Activated naive CD4-positive, alpha-beta T cell treated with Interleukin-2 at 50 U/mL for 16 hours (primary cell): ENCODE measurements at regions not wholly inside any gene's neighbourhood (a gene's known extent, or its start where the extent isn't known, plus 50 kb on each side); places are given as distances from the start of the nearest gene placed in this dataset.

Source experiments
- DNase-seq: peaks from one replicate; pipeline ENCODE4 v3.0.0-alpha.2; 2020

DNA sequence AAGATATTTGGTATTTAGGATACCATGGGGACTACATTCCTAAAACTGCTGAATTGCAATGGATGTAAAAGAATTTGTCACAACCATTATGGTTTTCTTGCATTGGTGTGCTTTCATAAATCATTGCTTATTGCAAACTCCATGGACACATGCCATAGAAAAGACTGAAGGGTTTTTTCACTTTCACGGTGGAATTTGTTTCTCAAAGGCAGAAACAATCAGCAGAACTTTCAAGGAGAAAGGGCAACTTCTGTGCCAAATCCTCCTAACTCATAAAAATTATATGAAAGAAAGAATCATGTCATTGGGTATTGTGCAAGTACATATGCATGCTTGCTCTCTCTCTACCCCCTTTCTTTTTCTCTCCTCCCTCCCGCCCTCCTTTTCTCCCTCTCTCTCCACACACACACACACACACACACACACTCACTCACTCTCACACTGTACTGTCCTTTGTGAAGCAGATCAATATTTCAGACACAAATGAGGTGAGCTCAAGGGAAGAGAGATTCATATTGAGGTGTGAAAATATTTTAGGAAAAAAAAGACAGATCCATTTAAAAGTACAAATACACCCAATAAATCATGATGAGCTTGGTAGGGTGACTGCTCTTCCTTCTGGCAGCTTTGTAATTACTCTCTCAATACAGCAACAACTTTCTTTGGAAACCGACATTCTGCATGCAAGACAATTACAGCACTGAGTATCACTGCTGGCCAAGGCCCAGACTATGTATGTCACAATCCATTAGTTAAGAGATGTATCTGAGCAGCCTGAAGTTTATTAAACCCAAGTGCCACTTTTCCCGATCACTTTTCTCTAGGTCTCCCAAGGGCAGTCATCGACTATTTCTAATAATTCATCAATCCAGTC, 492.6 kb downstream of the TUSC7 start:
- DNase-seq, result no peak

DNA sequence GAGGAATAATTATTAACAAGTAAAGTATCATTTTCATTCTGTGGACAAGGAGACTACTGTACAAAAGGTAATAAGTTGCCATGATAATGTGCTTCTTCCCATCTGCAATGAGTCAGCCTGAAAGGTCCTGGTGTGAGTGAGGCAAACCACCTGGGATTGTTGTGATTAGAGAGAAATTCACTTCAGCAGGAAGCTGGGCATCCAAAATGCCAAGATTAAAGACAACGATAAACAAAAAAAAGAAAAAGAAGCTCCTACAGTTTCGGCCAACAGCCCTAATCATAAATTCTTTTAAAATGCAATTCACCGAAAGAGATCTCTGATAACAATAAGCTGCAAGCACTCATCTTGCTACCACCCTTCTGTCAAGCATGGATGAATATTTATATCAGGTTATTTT, 507.8 kb downstream of the TUSC7 start:
- DNase-seq, result no peak

DNA sequence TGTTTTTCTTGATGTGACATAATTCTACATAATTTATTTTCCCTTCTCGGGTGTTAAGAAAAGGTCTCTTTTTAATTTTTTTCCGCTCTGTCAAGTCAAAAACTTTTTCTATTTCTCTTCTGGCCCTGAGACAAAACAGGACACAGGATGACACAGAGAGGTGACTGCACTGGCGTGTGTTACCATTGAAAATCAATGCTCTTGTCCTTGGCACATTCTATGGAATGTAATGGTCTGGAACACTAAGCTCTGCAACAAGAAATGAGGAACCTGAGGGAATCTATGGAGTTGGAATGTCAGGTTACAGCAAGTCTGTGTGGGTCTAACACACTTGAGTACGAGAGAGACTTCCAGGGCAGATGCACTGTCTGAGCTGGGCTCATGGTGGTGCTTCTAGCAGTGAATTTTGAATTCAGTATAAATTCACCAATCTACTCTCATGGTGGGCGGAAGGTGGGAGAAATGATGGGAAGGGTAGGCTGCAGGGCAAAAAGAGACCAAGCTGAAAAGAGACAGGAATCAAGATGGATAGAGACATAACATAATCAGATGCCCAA, 508.3 kb downstream of the TUSC7 start:
- no peak for DNase-seq

DNA sequence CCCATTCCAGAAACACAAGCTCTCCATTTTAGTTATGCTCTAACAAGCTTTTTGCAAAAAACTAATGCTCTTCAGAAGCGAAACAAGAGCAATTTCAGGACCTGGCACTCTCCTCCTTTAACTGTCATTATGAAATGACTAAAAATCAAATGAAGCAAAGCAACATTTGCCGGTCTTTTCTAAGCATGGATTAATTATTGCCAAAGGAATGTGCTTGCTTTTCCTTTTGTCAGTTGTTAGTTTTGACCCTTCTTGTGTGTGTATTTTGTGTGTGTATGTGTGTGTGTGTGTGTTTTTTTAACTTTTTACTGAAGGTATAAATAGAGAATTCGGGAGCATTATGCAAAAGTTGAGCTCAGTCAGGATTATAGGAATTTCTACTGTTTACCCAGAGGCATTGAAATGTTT, 509.1 kb downstream of the TUSC7 start:
- DNase-seq, result no peak

DNA sequence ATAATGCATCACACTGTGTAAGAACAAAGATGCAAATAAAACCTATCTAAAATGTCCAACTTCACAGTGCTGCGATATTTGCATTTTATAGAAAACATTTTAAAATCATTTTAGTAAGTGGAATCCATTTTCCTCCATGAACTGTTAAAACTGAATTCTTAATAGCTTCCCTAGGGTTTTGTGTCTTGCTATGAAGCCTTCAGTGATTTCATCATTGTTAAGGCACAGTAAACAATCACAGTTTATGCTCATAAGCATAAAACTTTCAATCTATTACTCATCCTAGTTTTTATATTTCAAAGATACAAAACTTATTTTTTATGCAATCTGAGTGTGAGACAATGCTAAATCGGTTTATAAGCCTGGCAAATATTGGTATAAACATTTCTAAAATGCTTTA, 509.7 kb downstream of the TUSC7 start:
- no peak for DNase-seq

DNA sequence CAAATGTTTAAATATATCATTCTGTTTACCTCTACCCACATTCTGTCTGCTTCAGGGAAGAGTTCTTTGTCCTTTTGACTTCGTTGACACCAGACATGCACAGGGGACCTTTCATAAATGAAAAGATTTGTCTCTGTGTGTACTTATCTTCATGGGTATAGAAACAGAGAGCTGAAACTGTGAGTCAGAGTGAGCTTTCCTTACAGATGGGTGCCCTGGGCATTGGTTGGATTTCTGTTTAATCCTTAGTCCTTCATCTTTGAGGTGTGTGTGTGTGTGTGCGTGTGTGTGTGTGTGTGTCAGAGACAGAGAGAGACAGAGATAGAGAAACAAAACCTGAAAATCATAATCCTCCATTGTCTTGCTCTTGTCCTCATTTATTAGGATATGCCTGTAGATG, 517.4 kb downstream of the TUSC7 start:
- no peak for DNase-seq

DNA sequence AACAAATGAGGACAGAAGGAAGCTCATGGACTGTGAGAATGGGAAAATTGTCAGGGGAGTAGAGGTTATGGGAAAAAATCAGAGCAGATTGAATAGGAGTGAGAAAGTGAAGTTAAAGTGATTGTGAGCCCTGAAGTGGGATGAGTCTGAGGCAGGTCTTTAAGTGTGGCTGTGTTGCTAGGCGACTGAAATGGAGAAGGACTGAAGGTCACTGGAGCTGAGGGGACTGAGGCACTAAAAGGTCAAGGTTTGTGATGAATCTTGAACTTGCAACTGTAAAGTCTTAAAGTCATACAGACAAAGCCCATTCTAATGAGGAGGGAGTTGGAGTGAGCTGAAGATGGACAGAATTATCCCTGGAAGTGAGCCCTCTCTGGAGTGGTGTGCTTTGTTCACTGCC, 518.9 kb downstream of the TUSC7 start:
- DNase-seq, result no peak

DNA sequence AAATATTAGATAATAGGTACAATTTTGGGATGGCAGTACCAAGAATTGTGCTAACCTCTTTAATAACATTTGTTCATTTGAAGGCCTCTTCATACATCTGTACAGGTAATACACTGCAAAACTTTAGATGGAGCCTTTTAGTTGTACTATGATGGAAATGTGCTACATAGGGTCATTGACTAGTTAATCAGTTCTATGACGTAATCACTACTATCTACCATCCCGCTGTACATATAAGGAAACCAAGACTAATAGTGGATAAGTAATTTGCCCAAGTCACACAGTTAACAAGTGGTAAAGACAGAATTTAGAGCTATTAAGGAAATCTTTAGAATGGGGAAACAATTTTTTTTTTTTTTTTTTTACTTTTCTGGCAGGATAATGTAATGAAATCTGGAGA, 521.3 kb downstream of the TUSC7 start:
- no peak for DNase-seq

DNA sequence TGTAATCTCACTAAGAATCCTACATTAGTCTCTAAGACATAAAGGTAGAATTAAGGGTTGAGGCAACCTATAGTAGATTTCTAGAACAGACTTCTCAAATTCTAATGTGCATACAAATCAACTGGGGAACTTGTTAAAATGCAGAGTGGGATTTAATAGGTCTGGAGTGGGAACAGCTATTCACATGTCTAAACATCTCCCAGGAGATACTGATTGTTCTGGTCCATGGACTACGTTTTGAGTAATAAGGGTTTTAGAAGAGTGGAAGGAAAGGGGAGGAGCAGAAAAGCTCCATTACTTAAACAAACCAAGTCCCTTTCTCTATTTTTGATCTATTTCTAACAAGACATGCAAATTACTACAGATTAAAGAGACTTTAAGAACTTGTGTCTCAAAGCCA, 524.8 kb downstream of the TUSC7 start:
- DNase-seq, result no peak

DNA sequence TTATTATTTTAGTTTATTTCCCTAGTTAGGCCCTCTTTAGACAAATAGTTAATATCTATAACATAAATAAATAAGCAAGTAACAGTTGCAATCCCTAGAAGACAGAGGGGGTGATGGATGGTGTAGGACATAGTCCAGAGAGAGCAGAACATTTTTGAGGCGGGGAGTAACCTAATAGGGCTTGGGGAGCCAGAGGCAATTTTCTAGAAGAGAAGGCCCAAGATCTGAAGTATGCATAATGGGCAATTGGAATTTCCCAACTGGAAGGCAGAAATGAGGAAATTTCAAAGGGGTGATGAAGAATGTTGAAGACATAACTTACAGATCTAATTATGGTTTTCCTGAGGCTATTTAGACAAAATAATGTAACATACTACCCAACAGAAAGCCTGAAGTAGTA, 525.7 kb downstream of the TUSC7 start:
- DNase-seq, result no peak

DNA sequence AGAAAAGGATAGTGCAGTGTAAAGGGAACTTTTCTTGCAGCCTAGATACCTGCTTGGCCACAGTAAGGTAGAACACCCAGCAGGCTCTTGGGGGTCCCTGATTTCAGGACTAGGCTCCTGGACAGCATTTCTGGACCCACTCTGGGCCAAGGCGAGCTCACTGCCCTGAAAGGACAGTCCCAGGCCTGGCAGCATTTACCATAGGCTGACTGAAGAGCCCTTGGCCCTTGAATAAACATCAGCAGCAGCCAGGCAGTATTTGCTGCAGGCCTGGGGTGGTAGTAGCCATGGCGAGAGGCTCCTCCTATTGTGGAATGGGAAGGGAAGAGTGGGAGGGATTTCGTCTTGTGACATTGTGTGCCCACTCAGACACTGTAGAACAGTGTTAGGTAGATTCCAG, 529.2 kb downstream of the TUSC7 start:
- DNase-seq, result no peak

DNA sequence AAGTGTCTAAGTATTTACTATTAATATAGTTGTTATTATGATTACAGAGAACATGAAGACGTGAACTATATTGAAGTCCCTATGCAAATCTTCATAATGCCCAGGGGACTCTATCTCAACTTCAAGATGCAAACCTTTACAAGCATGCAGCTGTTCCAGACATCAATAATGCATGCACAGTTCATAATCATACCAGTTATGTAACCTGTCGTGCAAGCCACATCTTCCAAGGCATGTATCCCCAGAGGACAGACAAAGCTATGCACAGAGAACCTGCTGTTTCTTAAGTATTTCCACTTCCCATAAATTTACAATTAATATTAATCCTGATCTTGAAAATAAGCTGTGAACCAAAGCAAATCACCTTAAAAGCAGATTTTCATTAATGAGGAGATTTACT, 534.1 kb downstream of the TUSC7 start:
- no peak for DNase-seq

DNA sequence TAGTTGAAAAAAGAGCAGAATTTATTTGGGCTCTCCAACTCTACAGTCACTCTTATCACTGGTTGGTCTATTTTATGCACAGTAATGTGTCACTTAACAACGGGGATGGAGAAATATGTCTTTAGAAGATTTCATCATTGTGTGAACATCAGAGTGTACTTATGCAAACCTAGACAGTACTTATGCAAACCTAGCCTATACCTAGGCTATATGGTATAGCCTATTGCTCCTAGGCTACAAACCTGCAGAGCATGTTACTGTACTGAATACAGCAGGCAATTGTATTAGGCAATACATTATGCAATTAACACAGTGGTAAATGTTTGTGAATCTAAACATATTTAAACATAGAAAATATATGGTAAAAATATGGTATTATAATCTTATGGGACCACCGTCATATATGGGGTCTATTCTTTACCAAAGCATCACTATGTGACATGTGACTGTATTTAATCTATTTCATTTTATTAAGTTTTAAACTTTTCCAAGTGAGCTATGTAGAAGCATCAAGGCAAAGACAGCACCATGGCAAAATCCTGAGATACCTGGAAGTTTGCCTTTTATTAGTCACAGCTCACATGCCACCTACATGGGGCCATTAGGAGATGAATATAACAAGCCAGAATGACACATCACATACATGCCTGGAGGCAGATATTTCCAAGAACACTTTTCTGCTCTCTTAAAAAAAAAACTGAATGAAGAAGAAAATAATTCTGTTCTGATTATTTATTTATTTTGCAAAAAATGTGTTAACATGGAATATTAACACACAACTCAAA, 537.4 kb downstream of the TUSC7 start:
- DNase-seq, result no peak

DNA sequence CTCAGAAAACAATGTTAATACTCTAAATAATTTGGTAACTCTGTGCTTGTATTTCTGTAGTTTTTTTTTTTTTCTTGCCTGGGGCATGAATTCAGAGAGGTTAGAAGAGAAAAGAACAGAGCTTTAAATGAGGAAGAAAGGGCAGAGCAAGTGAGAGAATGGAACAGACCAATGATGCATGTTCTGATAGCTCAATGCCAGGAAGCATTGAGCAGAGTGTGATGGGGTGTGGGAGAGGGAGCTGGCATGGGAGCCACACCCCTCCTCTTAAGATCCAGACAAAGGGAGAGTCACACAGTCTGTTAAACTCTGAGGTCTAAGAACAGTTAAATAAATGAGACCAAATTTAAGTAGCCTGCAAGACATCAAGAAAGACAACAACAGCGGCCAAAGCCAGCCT, 538.6 kb downstream of the TUSC7 start:
- DNase-seq, result no peak

DNA sequence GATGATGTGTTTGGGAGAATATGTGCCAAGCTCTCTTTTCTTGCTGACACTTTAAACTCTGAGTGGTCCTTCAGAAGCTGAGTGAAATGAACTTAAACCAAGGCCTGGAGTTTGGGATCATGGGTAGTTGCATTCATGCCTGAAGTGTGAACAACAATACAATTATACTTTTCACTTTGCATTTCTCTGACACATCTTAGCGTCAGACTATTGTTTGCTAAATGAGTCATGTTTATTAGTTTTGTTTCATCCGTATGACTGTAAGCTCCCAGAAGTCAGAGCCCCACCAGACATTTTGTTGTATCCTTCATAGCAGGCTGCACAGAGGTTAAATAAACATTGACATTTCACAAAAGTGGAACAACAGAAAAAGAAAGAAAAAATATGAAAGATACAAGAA, 542.6 kb downstream of the TUSC7 start:
- DNase-seq, result no peak

DNA sequence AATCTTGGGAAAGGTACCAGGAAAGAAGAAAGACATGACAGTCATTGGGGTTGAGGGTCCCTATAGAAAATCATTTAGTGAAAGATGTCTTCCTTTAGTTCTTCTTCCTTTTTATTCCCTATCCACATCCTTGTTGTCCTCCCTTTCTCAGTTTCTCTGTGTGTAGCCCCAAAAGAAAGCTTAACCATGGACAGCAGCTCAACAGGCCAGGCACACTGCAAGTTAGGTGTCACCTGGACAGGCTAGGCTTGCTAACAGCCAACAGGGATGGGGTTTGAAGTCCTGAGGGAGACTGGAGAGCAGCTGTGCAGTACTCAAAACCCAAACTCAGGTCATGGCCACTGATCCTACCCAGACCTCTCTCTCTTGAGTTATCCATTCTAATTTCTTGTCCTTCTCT, 543.1 kb downstream of the TUSC7 start:
- no peak for DNase-seq

DNA sequence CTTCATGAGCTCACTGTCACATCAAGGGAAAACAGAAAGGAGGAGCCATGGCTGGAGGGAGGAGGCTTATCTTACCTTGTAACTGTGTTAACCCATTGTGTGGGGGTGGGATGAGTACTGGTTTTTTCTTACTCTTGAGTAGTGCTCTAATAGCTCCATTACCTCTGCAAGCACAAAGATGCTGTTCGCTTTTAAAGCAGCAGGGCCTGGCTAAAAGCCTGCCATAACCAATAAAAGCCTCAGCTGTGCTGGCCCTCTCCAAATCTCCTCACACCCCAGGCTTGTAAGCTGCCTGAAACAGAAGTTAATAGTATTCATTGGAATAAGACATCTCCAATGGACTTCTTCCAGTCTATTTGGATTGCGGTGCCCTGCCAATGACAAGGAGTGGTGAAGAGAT, 544.1 kb downstream of the TUSC7 start:
- no peak for DNase-seq

DNA sequence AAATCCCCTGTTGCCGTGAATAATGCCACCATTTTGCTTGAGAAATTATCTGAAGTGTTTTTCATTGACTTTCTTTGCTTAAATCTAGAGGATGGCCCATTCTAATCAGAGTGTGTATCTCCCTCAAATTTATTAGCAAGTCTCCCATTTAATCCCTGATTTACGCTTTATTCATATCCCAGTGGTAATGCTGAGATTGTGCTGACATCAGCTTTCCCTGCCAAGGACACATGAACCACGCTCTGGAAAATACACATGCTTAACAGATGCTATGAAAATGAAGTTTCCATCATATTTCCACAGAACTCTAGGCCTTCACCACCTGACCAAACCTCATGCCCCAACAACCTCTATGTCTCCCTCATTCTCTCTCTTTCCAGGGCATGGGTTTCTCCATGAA, 545.4 kb downstream of the TUSC7 start:
- DNase-seq, result no peak

DNA sequence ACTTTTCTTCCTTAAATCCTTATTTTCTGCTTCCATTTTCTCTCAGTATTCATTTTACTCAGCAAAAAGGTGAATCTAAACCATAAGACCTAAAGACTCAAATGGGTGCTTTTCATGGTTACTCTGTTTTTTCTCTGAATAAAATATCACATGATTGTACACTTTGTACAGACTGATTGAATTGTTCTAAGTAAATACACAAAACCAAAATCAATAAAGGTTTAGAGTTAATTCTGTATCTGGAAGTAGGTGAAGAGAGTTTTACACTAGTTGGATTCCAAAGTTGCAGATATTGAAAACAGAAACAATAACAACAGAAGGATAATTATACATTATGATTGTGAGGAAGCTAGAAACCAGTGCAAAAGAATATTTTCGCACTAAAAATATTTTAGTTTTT, 546.2 kb downstream of the TUSC7 start:
- DNase-seq, result no peak

DNA sequence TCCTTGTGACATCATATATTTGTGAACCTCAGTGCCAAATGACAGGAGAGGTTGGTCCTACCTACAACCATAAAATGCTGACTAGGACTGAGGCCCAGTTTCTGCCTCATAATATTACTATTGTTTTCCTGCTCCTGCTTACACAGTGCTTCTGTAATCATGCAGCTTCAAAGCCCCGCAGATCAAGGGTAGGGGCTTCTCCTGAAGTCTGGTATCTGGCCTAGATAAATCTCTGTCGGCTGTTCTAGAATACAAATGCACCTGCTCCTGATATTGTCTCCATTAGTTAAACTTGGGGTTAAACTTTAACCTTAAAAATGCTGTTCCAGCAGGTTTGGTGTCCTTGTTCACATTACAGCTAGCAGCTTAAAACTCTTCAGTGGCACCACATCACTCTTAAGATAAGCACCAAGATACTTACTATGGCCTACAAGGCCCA, 552.4 kb downstream of the TUSC7 start:
- DNase-seq, result no peak

DNA sequence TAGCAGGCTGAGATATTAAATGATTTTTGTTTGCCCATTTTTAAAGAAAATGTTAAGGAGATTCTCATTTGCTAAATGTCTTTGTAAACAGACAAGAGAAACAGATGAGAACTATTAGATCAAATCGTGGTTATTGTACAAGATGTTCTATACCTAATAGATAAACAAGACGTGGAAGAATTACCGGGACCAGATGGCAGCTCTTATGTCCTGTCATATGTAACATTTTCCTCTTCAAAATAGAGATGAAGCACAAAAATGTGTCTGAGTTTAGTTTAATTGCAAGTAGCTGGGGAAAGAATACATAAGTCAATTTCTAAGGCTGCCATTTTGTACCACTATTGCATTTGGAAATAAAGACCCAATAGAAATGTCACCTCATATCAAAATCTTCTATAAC, 553.7 kb downstream of the TUSC7 start:
- no peak for DNase-seq

DNA sequence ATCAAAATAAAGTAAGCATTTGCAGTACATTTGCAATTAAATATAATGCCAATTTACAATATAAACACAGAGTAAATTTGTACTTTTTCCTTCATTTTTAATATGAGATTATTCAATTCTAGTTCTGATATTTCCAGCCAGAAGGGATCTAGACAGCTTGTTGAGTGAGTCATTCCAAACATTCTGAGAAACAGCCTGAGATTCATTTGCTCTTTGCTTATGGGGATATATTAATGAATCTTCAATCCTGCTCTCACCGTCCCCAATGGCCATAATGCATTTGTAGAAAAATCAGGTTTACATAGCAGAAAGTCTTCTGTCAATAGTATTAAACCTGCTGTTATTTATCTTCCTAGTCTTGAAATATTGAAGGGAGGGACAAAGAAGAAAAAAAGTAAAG, 554.2 kb downstream of the TUSC7 start:
- no peak for DNase-seq

DNA sequence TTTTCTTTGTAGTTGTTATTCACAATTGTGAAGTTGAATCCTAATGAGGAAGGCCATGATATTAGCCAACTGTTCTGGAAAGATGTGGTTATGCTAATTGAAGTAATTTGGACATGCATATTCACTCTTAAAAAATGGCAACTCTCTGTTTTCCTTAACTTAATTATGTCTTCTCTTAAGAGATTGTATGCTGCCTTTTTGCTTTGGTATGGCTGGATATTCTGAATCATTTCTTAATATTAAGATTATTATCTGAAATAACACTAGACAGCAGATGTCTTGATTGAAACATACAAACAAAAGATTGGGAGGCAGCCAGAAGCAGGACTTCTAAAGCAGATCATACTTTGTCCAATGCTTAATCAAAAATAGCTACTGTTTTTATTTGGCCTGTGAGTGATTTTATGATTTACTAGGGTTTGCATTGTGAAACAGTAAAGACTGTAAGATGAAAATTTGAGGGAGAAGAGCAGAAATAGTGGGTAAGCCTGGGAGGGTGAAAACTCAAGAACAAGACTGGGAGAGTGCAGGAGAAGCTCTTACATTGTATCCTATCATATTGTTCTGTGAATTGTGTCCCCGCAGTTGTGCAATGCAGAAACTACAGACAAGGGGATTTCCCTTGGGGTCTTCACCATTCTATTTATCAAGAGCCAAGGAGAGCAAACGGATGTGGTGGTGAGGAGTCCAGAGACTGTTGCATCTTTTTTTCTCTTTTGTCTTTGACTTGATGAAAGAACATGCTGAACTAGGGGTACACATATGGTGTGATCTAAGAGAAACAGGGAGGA, 554.8 kb downstream of the TUSC7 start:
- no peak for DNase-seq
